ENCODE measurements at regions not wholly inside any gene's neighbourhood (a gene's known extent, or its start where the extent isn't known, plus 50 kb on each side); places are given as distances from the start of the nearest gene placed in this dataset.

- H3K4me1 ChIP-seq: no peaks in the 10 kb centered on the region
- CTCF ChIA-PET: no interaction called here
- POLR2A ChIA-PET: no interaction called here
- no peak overlapping the region for H3K4me3 ChIP-seq
- DNase-seq (ENCODE audit: low read depth in 1 of 2, low spot score in 1 of 2) (no peak), FAIRE-seq (no peak), ATAC-seq (no peak)
- WGBS (ENCODE audit: missing lambda C conversion rate): 6% methylated on average over 2 of the region's 2 CpGs
- no peak overlapping the region for H3K27ac ChIP-seq
- no peak overlapping the region for H3K4me2 ChIP-seq
- TF ChIP-seq MAFK (IDR thresholded peaks at IDR 0.05; ENCODE audit: partially characterized antibody): no peak
- TF ChIP-seq RFX5 (IDR thresholded peaks at IDR 0.05): no peak
- TF ChIP-seq RAD21 (conservative IDR thresholded peaks at IDR 0.05 in 1 of 2, IDR thresholded peaks at IDR 0.05 in 1 of 2): no peak
- TF ChIP-seq MAX (IDR thresholded peaks at IDR 0.05): no peak
- TF ChIP-seq FOSB (CRISPR knock-in tag; IDR thresholded peaks at IDR 0.05): no peak
- TF ChIP-seq NFE2L2 (conservative IDR thresholded peaks at IDR 0.05; ENCODE audit: low read length): no peak
- no peak for TF ChIP-seq BCL3 (IDR thresholded peaks at IDR 0.05)
- no peak for TF ChIP-seq HMGXB4 (CRISPR knock-in tag; IDR thresholded peaks at IDR 0.05; ENCODE audit: borderline replicate concordance)
- H3K9me3 ChIP-seq: no peaks in the 10 kb centered on the region
These were observed 119.7 kb downstream of the WNT5A start for GRCh38 chr3:55367384-55367783.

GRCh38 chr3:55364421-55364820 lies 122.7 kb downstream of the WNT5A start:
- ATAC-seq (no peak), FAIRE-seq (no peak), DNase-seq (ENCODE audit: low read depth in 1 of 2, low spot score in 1 of 2) (no peak)
- no peak for TF ChIP-seq MYC (IDR thresholded peaks at IDR 0.05; ENCODE audit: borderline replicate concordance, low read length)
- no peak for TF ChIP-seq PHF8 (IDR thresholded peaks at IDR 0.05; ENCODE audit: borderline replicate concordance, low read depth)
- TF ChIP-seq HOXB5 (CRISPR knock-in tag; IDR thresholded peaks at IDR 0.05): no peak
- TF ChIP-seq ZC3H11A (IDR thresholded peaks at IDR 0.05): no peak
- no peak for TF ChIP-seq JUN (IDR thresholded peaks at IDR 0.05)
- TF ChIP-seq RCOR1 (IDR thresholded peaks at IDR 0.05; ENCODE audit: low read depth, low read length): no peak
- TF ChIP-seq MAZ (IDR thresholded peaks at IDR 0.05; ENCODE audit: borderline replicate concordance, low read depth, low read length): no peak
- TF ChIP-seq ZFP36 (IDR thresholded peaks at IDR 0.05; ENCODE audit: borderline replicate concordance, partially characterized antibody): no peak
- no peak for TF ChIP-seq HDAC2 (IDR thresholded peaks at IDR 0.05)
- no peak for TF ChIP-seq REST (IDR thresholded peaks at IDR 0.05)
- no peak for TF ChIP-seq ESRRA (IDR thresholded peaks at IDR 0.05; ENCODE audit: borderline replicate concordance, low read length)
- TF ChIP-seq POLR2AphosphoS2 (conservative IDR thresholded peaks at IDR 0.05; ENCODE audit: low read length): no peak
- TF ChIP-seq POLR2A (IDR thresholded peaks at IDR 0.05; ENCODE audit: low read length): no peak
- no peak for TF ChIP-seq TP53 (CRISPR knock-in tag; IDR thresholded peaks at IDR 0.05)
- Histone ChIP-seq H3K4me2 (no peak overlapping the region), H3K27ac (no peak overlapping the region), H3K9me3 (no peaks in the 10 kb centered on the region), H3K4me3 (no peak overlapping the region), H3K4me1 (no peaks in the 10 kb centered on the region)
- ChIA-PET POLR2A (no interaction called here), CTCF (interaction anchor here (0.6 kb wide), 1 partner anchor 534 kb away, joined by 3 read pairs; no protein-coding TSS in a partner anchor)
- 24% methylated on average over 4 of the region's 4 CpGs for WGBS (ENCODE audit: missing lambda C conversion rate)
